HepG2 (cell line): ENCODE measurements at regions not wholly inside any gene's neighbourhood (a gene's known extent, or its start where the extent isn't known, plus 50 kb on each side); places are given as distances from the start of the nearest gene placed in this dataset.

ENCODE experiments used
- ATAC-seq: fragments of 200-7000 bp; cut with Tn5 transposase; 3 replicates; pipeline ENCODE4 v1.9.1; 2020; ENCODE audit warnings: mild to moderate bottlenecking, moderate library complexity
- BruUV-seq: library from RNA; stranded (reverse); fragments of 400-500 nt; replicated peaks from 2 replicates; lab custom pipeline; 2021; lab: Mats Ljungman, UMichigan
- CTCF ChIA-PET: fragments of 300-600 bp; formaldehyde crosslinking; extraction: SDS; loops from one replicate; lab custom pipeline; 2021; ENCODE audit warnings: low total read pairs, inconsistent platforms, low intra/inter-chr PET ratio; lab: Yijun Ruan, JAX
- POLR2A ChIA-PET: fragments of 350-600 bp; sonication (Branson Sonifier 250); formaldehyde crosslinking; loops from one replicate; lab custom pipeline; 2020; ENCODE audit warnings: antibody characterized with exemption, inconsistent platforms; lab: Yijun Ruan, JAX
- DNase-seq: peaks from one replicate; pipeline ENCODE4 v3.0.0-alpha.2; 2015; ENCODE audit warnings: low spot score
- FAIRE-seq: peaks from 3 replicates; lab custom pipeline; 2011; peaks lifted over from hg19 to GRCh38; lab: Jason Lieb, UNC
- H2AFZ ChIP-seq: one replicate; pipeline ENCODE4 v1.6.1; 2011; ENCODE audit warnings: low read length, inconsistent platforms
- H3K27ac ChIP-seq: fragments of 300-600 bp; 3 replicates; pipeline ENCODE4 v1.8.0; 2011; ENCODE audit warnings: mixed run types, mild to moderate bottlenecking, mixed read lengths, low read length, inconsistent platforms; ENCODE audit not compliant: insufficient read depth; ENCODE audit errors: extremely low read length
- H3K27me3 ChIP-seq, 2 experiments: fragments of 200-600 bp in 1 of 2; 2 replicates in 1 of 2; 3 replicates in 1 of 2; pipeline versions ENCODE4 v1.6.0 to v1.8.0; 2011; ENCODE audit warnings: low read length in 2 of 2, mild to moderate bottlenecking in 2 of 2, moderate library complexity in 2 of 2, inconsistent platforms in 1 of 2; ENCODE audit not compliant: insufficient read depth in 2 of 2, control insufficient read depth in 1 of 2
- H3K36me3 ChIP-seq, 2 experiments: fragments of 200-600 bp in 1 of 2; replicated peaks in 1 of 2; 2 replicates in 1 of 2; 3 replicates in 1 of 2; pipeline versions ENCODE4 v1.5.1 to v1.8.0; 2011; ENCODE audit warnings: low read length in 2 of 2, inconsistent platforms in 1 of 2; ENCODE audit not compliant: insufficient read depth in 2 of 2, control insufficient read depth in 1 of 2
- H3K4me1 ChIP-seq: 2 replicates; pipeline ENCODE4 v1.5.1; 2012; ENCODE audit warnings: low read length, inconsistent platforms; ENCODE audit not compliant: insufficient read depth
- H3K4me2 ChIP-seq: 2 replicates; pipeline ENCODE4 v1.6.0; 2011; ENCODE audit warnings: low read depth, low read length, inconsistent platforms
- H3K4me3 ChIP-seq, 3 experiments: fragments of 200-600 bp in 1 of 3; sonication (generic), shearing (Covaris generic) in 1 of 3; replicated peaks in 1 of 3; 2 replicates each; pipeline ENCODE4 v1.5.1; 2011 to 2016; ENCODE audit warnings: low read length in 3 of 3, inconsistent platforms in 2 of 3, low read depth in 2 of 3, mild to moderate bottlenecking in 2 of 3, control low read depth in 1 of 3, mixed read lengths in 1 of 3; ENCODE audit not compliant: insufficient read depth in 1 of 3
- H3K79me2 ChIP-seq: one replicate; pipeline ENCODE4 v1.6.1; 2011; ENCODE audit warnings: low read length, inconsistent platforms; ENCODE audit not compliant: insufficient read depth
- H3K9ac ChIP-seq: 2 replicates; pipeline ENCODE4 v1.6.0; 2011; ENCODE audit warnings: mild to moderate bottlenecking, low read depth, low read length, inconsistent platforms; ENCODE audit not compliant: insufficient read depth
- H3K9me3 ChIP-seq: 2 replicates; pipeline ENCODE4 v1.5.1; 2012; ENCODE audit warnings: mild to moderate bottlenecking, low read length
- H4K20me1 ChIP-seq: 2 replicates; pipeline ENCODE4 v1.6.0; 2011; ENCODE audit warnings: inconsistent platforms, mild to moderate bottlenecking, low read length, moderate library complexity; ENCODE audit not compliant: insufficient read depth
- ADNP ChIP-seq: sonication (generic); formaldehyde crosslinking; IDR thresholded peaks from 2 replicates; pipeline ENCODE4 v1.4.0; 2020; ENCODE audit warnings: missing genetic modification reagents
- CBFB ChIP-seq: sonication (generic); formaldehyde crosslinking; IDR thresholded peaks from 2 replicates; pipeline ENCODE4 v1.4.0; 2020; ENCODE audit warnings: missing genetic modification reagents
- GATAD2A ChIP-seq: IDR thresholded peaks from 2 replicates; pipeline ENCODE4 v1.6.1; 2016
- HDAC2 ChIP-seq: sonication (generic); formaldehyde crosslinking; IDR thresholded peaks from 2 replicates; pipeline ENCODE4 v1.4.0; 2020; ENCODE audit warnings: missing genetic modification reagents
- HNRNPLL ChIP-seq: fragments of 200-400 bp; formaldehyde crosslinking; IDR thresholded peaks from 2 replicates; pipeline ENCODE4 v1.6.1; 2017; ENCODE audit warnings: mild to moderate bottlenecking, low read depth, low read length; ENCODE audit not compliant: poor library complexity, severe bottlenecking
- KLF12 ChIP-seq: sonication (generic); formaldehyde crosslinking; IDR thresholded peaks from 2 replicates; pipeline ENCODE4 v1.4.0; 2020; ENCODE audit warnings: missing genetic modification reagents, borderline replicate concordance
- MEF2D ChIP-seq: sonication (generic); formaldehyde crosslinking; IDR thresholded peaks from 2 replicates; pipeline ENCODE4 v1.5.1; 2020; ENCODE audit warnings: mild to moderate bottlenecking, missing genetic modification reagents
- MXD1 ChIP-seq: sonication (generic); formaldehyde crosslinking; IDR thresholded peaks from 2 replicates; pipeline ENCODE4 v1.4.0; 2020; ENCODE audit warnings: mild to moderate bottlenecking, missing genetic modification reagents
- RAD51 ChIP-seq: fragments of 450-650 bp; IDR thresholded peaks from 2 replicates; pipeline ENCODE4 v1.6.1; 2016; ENCODE audit warnings: borderline replicate concordance
- REST ChIP-seq, 2 experiments: IDR thresholded peaks; 2 replicates each; pipeline ENCODE4 v1.6.1; 2011 to 2012; ENCODE audit warnings: low read length in 2 of 2, borderline replicate concordance in 1 of 2, low read depth in 1 of 2, mild to moderate bottlenecking in 1 of 2, moderate library complexity in 1 of 2
- TRIM22 ChIP-seq: fragments of 450-650 bp; IDR thresholded peaks from 2 replicates; pipeline ENCODE4 v1.6.1; 2017
- ZNF18 ChIP-seq: sonication (generic); formaldehyde crosslinking; IDR thresholded peaks from 2 replicates; pipeline ENCODE4 v1.8.0; 2022; ENCODE audit warnings: mild to moderate bottlenecking, missing genetic modification reagents; ENCODE audit not compliant: insufficient replicate concordance
- ZNF24 ChIP-seq: fragments of 450-650 bp; IDR thresholded peaks from 2 replicates; pipeline ENCODE4 v1.6.1; 2017; ENCODE audit warnings: antibody characterized with exemption, mild to moderate bottlenecking
- ZNF274 ChIP-seq: sonication (generic); formaldehyde crosslinking; IDR thresholded peaks from 2 replicates; pipeline ENCODE4 v1.5.1; 2020; ENCODE audit warnings: mild to moderate bottlenecking, missing genetic modification reagents
- ZNF567 ChIP-seq: sonication (generic); formaldehyde crosslinking; IDR thresholded peaks from 2 replicates; pipeline ENCODE4 v1.8.1; 2023; ENCODE audit warnings: mild to moderate bottlenecking, missing genetic modification reagents, borderline replicate concordance
- ZNF652 ChIP-seq: IDR thresholded peaks from 2 replicates; pipeline ENCODE4 v1.6.1; 2016; ENCODE audit warnings: low read depth, borderline replicate concordance
- ZNF782 ChIP-seq: sonication (generic); formaldehyde crosslinking; IDR thresholded peaks from 2 replicates; pipeline ENCODE4 v1.4.0; 2020; ENCODE audit warnings: missing genetic modification reagents, mild to moderate bottlenecking, borderline replicate concordance
- WGBS: methylation state at CpG from one replicate; pipeline ENCODE4 v1.1.6; 2017; ENCODE audit warnings: low lambda C conversion rate; 5-methylcytosine and 5-hydroxymethylcytosine counted together
- in situ Hi-C: cut with HindIII; loops from 2 replicates; pipeline ENCODE4 v1.10.0; 2017; ENCODE audit warnings: low pct_unique_long_range_greater_than_20kb; ENCODE audit not compliant: extremely low pct_ligation_motif_present
- intact Hi-C: fragments of 100-400 bp; cut with micrococcal nuclease; formaldehyde crosslinking; loops from one replicate; pipeline ENCODE4 v1.10.0; 2022; ENCODE audit not compliant: unreplicated experiment

- Histone ChIP-seq H3K4me1 (no peaks in the 10 kb centered on the region), H3K9me3 (no peaks in the 10 kb centered on the region), H3K4me2 (no peak overlapping the region), H3K36me3 (no peaks in the 10 kb centered on the region), H3K79me2 (no peaks in the 10 kb centered on the region), H3K27ac (no peak overlapping the region), H4K20me1 (no peaks in the 10 kb centered on the region), H3K27me3 (no peaks in the 10 kb centered on the region), H2AFZ (no peak overlapping the region), H3K9ac (no peak overlapping the region), H3K4me3 (no peak overlapping the region)
- POLR2A ChIA-PET, result no interaction called here
- 50% methylated on average over 2 of the region's 2 CpGs for WGBS
- BruUV-seq, result no TSS peak
- no peak for ATAC-seq
- intact Hi-C loops, result loop anchor here (10.0 kb wide), 1 partner anchor 508 kb away; no protein-coding TSS in a partner anchor
- in situ Hi-C loops, result loop anchor here (10.0 to 25.0 kb wide), 2 partner anchors 462 to 860 kb away; no protein-coding TSS in a partner anchor
- no peak for FAIRE-seq
- TF ChIP-seq KLF12 (CRISPR knock-in tag), result no peak
- no peak for TF ChIP-seq MEF2D (CRISPR knock-in tag)
- no peak for TF ChIP-seq CBFB (CRISPR knock-in tag)
- no peak for TF ChIP-seq MXD1 (CRISPR knock-in tag)
- no peak for TF ChIP-seq ZNF782 (CRISPR knock-in tag)
- TF ChIP-seq ZNF567 (CRISPR knock-in tag), result no peak
- TF ChIP-seq REST (IDR thresholded peaks at IDR 0.05; ENCODE audit: borderline replicate concordance in 1 of 2, low read depth in 1 of 2, low read length in 2 of 2), result no peak
- no peak for TF ChIP-seq ZNF652 (CRISPR knock-in tag)
- no peak for TF ChIP-seq ZNF274 (CRISPR knock-in tag)
- no peak for TF ChIP-seq ZNF24
- TF ChIP-seq GATAD2A (CRISPR knock-in tag), result no peak
- no peak for TF ChIP-seq ADNP (CRISPR knock-in tag)
- no peak for TF ChIP-seq HDAC2 (CRISPR knock-in tag)
- TF ChIP-seq ZNF18 (CRISPR knock-in tag), result no peak
- TF ChIP-seq TRIM22, result no peak
- TF ChIP-seq HNRNPLL, result no peak
- no peak for TF ChIP-seq RAD51
- no peak for DNase-seq
- CTCF ChIA-PET, result no interaction called here
These were observed 558.2 kb upstream of the PIK3C3 start for GRCh38 chr18:41396861-41397260.
